Tibial nerve (tissue), 4 donors: ENCODE measurements at regions not wholly inside any gene's neighbourhood (a gene's known extent, or its start where the extent isn't known, plus 50 kb on each side); places are given as distances from the start of the nearest gene placed in this dataset.

Experiments
- DNase-seq, 2 donors: peaks; one replicate each; pipeline ENCODE4 v3.0.0-alpha.2; 2019; ENCODE audit warnings: low spot score in 2 of 2
- H3K27ac ChIP-seq, 4 donors: fragments of 200-600 bp; sonication (generic) in 3 of 4; one replicate each; pipeline ENCODE4 v1.5.1; 2017 to 2019; ENCODE audit warnings: mild to moderate bottlenecking in 1 of 4
- H3K27me3 ChIP-seq, 2 donors: fragments of 200-600 bp; sonication (generic) in 1 of 2; one replicate each; pipeline versions ENCODE4 v1.5.1 to v1.6.0; 2017 to 2019
- H3K36me3 ChIP-seq, 3 donors: fragments of 200-600 bp; sonication (generic); one replicate each; pipeline ENCODE4 v1.5.1; 2018 to 2019
- H3K4me1 ChIP-seq, 4 donors: fragments of 200-600 bp; sonication (generic) in 3 of 4; one replicate each; pipeline ENCODE4 v1.5.1; 2017 to 2019
- H3K4me3 ChIP-seq, 4 donors: fragments of 200-600 bp; sonication (generic) in 3 of 4; one replicate each; pipeline ENCODE4 v1.5.1; 2017 to 2019; ENCODE audit warnings: mild to moderate bottlenecking in 1 of 4, moderate library complexity in 1 of 4
- H3K9me3 ChIP-seq, 4 donors: fragments of 200-600 bp; sonication (generic) in 3 of 4; one replicate each; pipeline ENCODE4 v1.5.1; 2017 to 2019
- CTCF ChIP-seq, 5 experiments: fragments of 200-600 bp in 3 of 5; fragments of 450-650 bp in 2 of 5; sonication (generic) in 3 of 5; IDR thresholded peaks; one replicate each; pipeline ENCODE4 v1.5.1; 2016 to 2019; ENCODE audit warnings: antibody characterized with exemption in 5 of 5, mild to moderate bottlenecking in 3 of 5, moderate library complexity in 2 of 5
- EP300 ChIP-seq, 2 donors: sonication (generic); formaldehyde crosslinking; IDR thresholded peaks; one replicate each; pipeline ENCODE4 v1.6.1; 2017; ENCODE audit warnings: antibody characterized with exemption in 2 of 2, mild to moderate bottlenecking in 1 of 2
- POLR2A ChIP-seq, 2 donors: fragments of 450-650 bp; IDR thresholded peaks; one replicate each; pipeline ENCODE4 v1.6.1; 2017; ENCODE audit warnings: antibody characterized with exemption in 2 of 2, mild to moderate bottlenecking in 2 of 2, moderate library complexity in 2 of 2
- WGBS, 2 donors: methylation state at CpG; one replicate each; pipeline ENCODE4 v1.1.5; 2018; 5-methylcytosine and 5-hydroxymethylcytosine counted together

- Histone ChIP-seq H3K27me3 (no peaks in the 10 kb centered on the region), H3K4me1 (no peaks in the 10 kb centered on the region), H3K4me3 (no peak overlapping the region), H3K9me3 (no peaks in the 10 kb centered on the region), H3K36me3 (no peaks in the 10 kb centered on the region), H3K27ac (no peak overlapping the region)
- 35 to 57% methylated on average over 4 of the region's 4 CpGs for WGBS, 2 donors
- no peak for DNase-seq
- no peak for TF ChIP-seq POLR2A (IDR thresholded peaks at IDR 0.05)
- no peak for TF ChIP-seq CTCF (IDR thresholded peaks at IDR 0.05)
- TF ChIP-seq EP300 (IDR thresholded peaks at IDR 0.05): no peak
Observed at GRCh38 chr6:109922851-109923250, 55.3 kb upstream of the GPR6 start.

DNA sequence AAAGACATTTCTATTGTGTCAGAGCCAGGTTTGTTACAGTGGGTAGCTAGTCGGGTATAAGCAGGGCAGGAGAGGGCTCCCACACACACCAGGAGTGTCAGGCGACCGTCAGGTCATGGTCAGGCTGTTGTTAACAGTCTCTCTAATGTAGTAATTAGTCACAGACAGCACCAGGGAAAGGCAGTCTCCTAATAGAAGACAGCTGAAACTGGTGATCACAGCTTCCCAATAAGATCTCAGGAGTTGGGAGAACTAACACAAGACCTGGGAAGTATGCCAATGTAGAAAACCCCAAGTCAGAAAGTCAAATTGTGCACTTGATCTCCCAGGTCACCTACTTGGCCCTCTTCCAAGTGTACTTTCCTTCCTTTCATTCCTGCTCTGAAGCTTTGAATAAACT, 53.0 kb upstream of the GPR6 start:
- TF ChIP-seq POLR2A (IDR thresholded peaks at IDR 0.05): no peak
- no peaks in the 10 kb centered on the region for H3K9me3 ChIP-seq
- no peak for DNase-seq
- WGBS, 2 donors: 19 to 31% methylated on average over 3 of the region's 3 CpGs
- H3K27ac ChIP-seq: no peak overlapping the region
- no peaks in the 10 kb centered on the region for H3K27me3 ChIP-seq
- H3K4me3 ChIP-seq: no peak overlapping the region
- no peaks in the 10 kb centered on the region for H3K36me3 ChIP-seq
- no peaks in the 10 kb centered on the region for H3K4me1 ChIP-seq

DNA sequence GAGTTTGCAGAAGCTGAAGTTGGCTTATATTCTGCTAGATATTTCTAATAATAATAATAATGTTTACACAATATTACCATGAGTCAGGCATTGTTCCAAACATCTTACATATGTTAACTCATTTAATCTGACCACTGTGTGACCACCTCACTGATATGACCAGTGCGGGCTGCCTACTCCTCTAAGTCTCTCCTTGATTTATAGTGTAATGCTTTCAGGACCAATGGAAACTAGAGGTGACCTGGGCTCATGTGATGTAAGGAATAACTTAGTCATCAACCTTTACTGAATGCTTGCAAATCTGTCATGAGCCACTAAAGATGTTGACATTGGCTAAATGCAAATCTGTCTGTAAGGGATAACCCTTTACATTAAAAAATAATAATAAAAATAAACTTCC, 51.1 kb upstream of the GPR6 start:
- H3K27me3 ChIP-seq: no peaks in the 10 kb centered on the region
- H3K36me3 ChIP-seq: no peaks in the 10 kb centered on the region
- no peak for TF ChIP-seq CTCF (IDR thresholded peaks at IDR 0.05)
- no peak for TF ChIP-seq EP300 (IDR thresholded peaks at IDR 0.05)
- TF ChIP-seq POLR2A (IDR thresholded peaks at IDR 0.05): no peak
- DNase-seq: no peak
- H3K4me1 ChIP-seq: no peaks in the 10 kb centered on the region
- H3K9me3 ChIP-seq: no peaks in the 10 kb centered on the region
- WGBS, 2 donors: 70 to 83% methylated on average over 1 of the region's 1 CpG
- no peak overlapping the region for H3K4me3 ChIP-seq
- no peak overlapping the region for H3K27ac ChIP-seq
